ENCODE measurements at regions not wholly inside any gene's neighbourhood (a gene's known extent, or its start where the extent isn't known, plus 50 kb on each side); places are given as distances from the start of the nearest gene placed in this dataset.

DNA sequence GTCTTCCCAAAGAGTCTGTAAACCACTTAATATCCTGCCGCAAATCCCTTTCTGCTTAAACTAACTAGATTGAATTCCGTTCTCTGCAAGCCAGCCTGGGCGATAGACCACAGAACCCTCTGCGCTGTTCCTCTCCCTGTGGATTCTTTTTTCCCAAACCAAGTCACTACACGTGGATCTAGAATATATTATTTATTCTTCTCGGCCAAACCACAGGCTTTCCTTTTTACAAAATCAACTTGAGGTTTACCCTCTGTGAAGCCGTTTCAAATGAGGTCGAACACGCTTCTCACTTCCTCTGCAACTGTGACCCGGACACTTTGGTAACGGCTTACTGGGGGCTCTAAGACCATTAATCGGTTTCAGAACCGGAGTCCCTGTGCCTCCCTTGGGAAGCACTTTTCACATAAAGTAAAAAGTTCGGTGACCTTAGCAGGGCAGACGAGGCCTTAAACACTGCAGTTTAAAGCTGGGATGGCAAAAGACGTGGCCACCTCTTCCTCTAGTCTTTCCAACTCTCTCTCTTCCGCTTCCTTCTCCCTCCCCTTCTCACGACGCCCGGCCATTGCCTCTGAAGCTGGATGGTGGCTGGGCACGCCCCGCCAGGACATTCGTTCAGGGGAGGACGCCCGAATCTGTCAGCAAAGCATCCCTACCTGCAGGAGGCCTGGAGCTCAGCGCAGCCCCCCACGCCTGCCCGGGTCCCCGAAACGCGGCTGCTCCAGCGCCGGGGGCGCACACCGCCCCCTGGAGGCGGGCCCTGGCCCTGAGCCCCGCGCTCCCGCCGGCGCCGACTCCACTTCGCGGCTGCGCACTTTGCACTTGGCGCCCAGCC, 55.0 kb upstream of the FOXC1 start:
- peaks cover 43% of the 10 kb centered on the region for H3K27me3 Mint-ChIP-seq (ENCODE audit: low read depth)
- H3K9me3 Mint-ChIP-seq, result no peaks in the 10 kb centered on the region
- DNase-seq (ENCODE audit: low spot score), result peak; percentile 57
- no peaks in the 10 kb centered on the region for H3K36me3 Mint-ChIP-seq (ENCODE audit: low read depth)
- peak overlapping the region; percentile 82 for H3K4me3 Mint-ChIP-seq
- H3K27ac Mint-ChIP-seq, result peak overlapping the region; percentile 72
- peaks cover 8% of the 10 kb centered on the region for H3K4me1 Mint-ChIP-seq (ENCODE audit: low read depth)

DNA sequence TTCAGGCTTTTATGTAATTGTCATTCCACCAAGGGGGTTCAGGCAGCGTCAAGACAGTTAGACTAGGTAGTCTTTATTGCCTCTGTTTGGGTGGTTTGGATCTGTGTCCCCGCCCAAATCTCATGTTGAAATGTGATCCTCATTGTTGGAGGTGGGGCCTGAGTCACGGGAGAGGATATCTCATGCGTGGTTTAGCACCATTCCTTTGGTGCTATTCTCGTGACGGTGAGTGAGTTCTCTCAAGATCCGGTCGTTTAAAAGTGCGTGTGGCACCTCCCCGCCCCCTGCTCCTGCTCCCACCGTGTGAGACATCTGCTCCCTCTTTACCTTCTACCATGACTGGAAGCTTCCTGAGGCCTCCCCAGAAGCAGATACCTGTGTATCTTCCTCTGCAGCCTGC, 51.3 kb upstream of the FOXC1 start:
- Mint-ChIP-seq H3K4me1 (ENCODE audit: low read depth) (peaks cover 8% of the 10 kb centered on the region), H3K9me3 (no peaks in the 10 kb centered on the region), H3K4me3 (no peak overlapping the region), H3K27me3 (ENCODE audit: low read depth) (peaks cover 58% of the 10 kb centered on the region), H3K36me3 (ENCODE audit: low read depth) (no peaks in the 10 kb centered on the region), H3K27ac (no peak overlapping the region)
- no peak for DNase-seq (ENCODE audit: low spot score)

Data from T-helper 2 cell treated with Interferon-gamma antibody and Interleukin-4, amounts not matched to agents 5 μg/mL and 100 μg/mL, for 36 hours (primary cell).